HEK293T (cell line): ENCODE measurements at regions not wholly inside any gene's neighbourhood (a gene's known extent, or its start where the extent isn't known, plus 50 kb on each side); places are given as distances from the start of the nearest gene placed in this dataset.

ENCODE experiments used
- BHLHE40 ChIP-seq: fragments of 450-650 bp; IDR thresholded peaks from 2 replicates; pipeline ENCODE4 v1.6.1; 2016; ENCODE audit warnings: mild to moderate bottlenecking, moderate library complexity, borderline replicate concordance
- FOXA1 ChIP-seq: fragments of 450-650 bp; IDR thresholded peaks from 2 replicates; pipeline ENCODE4 v1.6.1; 2016; ENCODE audit warnings: mild to moderate bottlenecking
- FOXK2 ChIP-seq: fragments of 450-650 bp; IDR thresholded peaks from 2 replicates; pipeline ENCODE4 v1.6.1; 2016; ENCODE audit warnings: mild to moderate bottlenecking
- FOXM1 ChIP-seq: fragments of 450-650 bp; IDR thresholded peaks from 2 replicates; pipeline ENCODE4 v1.6.1; 2017; ENCODE audit warnings: mild to moderate bottlenecking, borderline replicate concordance
- HDGF ChIP-seq: fragments of 450-650 bp; IDR thresholded peaks from 2 replicates; pipeline ENCODE4 v1.6.1; 2017; ENCODE audit warnings: antibody characterized with exemption, borderline replicate concordance
- SP1 ChIP-seq: fragments of 450-650 bp; IDR thresholded peaks from 2 replicates; pipeline ENCODE4 v1.6.1; 2017
- SUZ12 ChIP-seq: fragments of 450-650 bp; IDR thresholded peaks from 2 replicates; pipeline ENCODE4 v1.6.1; 2016; ENCODE audit warnings: mild to moderate bottlenecking
- TARDBP ChIP-seq: fragments of 450-650 bp; IDR thresholded peaks from 2 replicates; pipeline ENCODE4 v1.6.1; 2016
- TF ChIP-seq, protein P1 (sequence below): fragments of 450-650 bp; IDR thresholded peaks from 2 replicates; pipeline ENCODE4 v1.6.1; 2016

DNA sequence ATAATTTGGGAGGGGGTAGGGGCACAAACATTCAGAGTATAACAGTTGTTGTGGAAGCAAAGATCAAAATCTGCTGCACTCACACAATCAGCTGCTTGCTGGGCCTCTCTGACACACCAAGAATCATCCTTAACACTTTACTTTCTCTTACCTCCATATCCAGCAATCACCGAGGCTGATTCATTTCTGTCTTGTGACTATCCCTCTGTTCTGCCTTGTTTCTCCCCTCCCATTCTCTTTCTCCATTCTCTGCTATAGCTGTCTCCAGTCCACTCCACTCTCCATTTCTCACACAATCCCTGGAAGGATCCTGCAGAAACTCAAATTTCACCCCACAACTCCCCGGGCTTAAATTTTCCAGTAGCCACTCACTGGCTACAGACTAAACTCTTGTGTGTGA, 91.8 kb upstream of the NGF start:
- TF ChIP-seq TARDBP (no peak), SP1 (no peak), BHLHE40 (no peak), FOXM1 (no peak), SUZ12 (no peak), FOXK2 (no peak), FOXA1 (no peak), HDGF (no peak)
- TF ChIP-seq, protein P1, sequence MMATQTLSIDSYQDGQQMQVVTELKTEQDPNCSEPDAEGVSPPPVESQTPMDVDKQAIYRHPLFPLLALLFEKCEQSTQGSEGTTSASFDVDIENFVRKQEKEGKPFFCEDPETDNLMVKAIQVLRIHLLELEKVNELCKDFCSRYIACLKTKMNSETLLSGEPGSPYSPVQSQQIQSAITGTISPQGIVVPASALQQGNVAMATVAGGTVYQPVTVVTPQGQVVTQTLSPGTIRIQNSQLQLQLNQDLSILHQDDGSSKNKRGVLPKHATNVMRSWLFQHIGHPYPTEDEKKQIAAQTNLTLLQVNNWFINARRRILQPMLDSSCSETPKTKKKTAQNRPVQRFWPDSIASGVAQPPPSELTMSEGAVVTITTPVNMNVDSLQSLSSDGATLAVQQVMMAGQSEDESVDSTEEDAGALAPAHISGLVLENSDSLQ = no peak
